ENCODE measurements at regions not wholly inside any gene's neighbourhood (a gene's known extent, or its start where the extent isn't known, plus 50 kb on each side); places are given as distances from the start of the nearest gene placed in this dataset.

DNA sequence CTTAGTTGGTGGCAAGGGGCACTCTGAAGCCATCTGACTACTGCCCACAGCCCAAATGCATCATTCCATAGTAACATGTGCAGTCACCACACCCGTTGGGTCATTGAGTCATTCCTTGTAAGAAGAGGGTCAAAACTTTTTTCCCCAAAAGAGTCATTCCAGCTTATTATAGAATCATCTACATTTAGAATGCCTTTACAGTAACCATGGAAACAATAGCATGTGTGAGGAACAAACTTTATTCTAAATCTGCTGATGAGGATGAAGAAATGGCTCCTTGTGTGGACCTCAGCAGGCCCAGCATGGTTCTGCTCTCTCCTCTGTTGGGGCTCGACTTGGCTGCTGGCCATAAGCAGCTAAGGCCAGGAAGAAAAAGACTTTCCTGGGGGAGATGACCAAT, 111.2 kb upstream of the PTPRT start:
- no peak overlapping the region for H3K4me3 ChIP-seq (ENCODE audit: low read depth, low read length)
- TF ChIP-seq, protein P1, sequence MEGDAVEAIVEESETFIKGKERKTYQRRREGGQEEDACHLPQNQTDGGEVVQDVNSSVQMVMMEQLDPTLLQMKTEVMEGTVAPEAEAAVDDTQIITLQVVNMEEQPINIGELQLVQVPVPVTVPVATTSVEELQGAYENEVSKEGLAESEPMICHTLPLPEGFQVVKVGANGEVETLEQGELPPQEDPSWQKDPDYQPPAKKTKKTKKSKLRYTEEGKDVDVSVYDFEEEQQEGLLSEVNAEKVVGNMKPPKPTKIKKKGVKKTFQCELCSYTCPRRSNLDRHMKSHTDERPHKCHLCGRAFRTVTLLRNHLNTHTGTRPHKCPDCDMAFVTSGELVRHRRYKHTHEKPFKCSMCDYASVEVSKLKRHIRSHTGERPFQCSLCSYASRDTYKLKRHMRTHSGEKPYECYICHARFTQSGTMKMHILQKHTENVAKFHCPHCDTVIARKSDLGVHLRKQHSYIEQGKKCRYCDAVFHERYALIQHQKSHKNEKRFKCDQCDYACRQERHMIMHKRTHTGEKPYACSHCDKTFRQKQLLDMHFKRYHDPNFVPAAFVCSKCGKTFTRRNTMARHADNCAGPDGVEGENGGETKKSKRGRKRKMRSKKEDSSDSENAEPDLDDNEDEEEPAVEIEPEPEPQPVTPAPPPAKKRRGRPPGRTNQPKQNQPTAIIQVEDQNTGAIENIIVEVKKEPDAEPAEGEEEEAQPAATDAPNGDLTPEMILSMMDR (IDR thresholded peaks at IDR 0.05; ENCODE audit: insufficient read depth, low read length): no peak
- no peak for DNase-seq (ENCODE audit: low read depth)

DNA sequence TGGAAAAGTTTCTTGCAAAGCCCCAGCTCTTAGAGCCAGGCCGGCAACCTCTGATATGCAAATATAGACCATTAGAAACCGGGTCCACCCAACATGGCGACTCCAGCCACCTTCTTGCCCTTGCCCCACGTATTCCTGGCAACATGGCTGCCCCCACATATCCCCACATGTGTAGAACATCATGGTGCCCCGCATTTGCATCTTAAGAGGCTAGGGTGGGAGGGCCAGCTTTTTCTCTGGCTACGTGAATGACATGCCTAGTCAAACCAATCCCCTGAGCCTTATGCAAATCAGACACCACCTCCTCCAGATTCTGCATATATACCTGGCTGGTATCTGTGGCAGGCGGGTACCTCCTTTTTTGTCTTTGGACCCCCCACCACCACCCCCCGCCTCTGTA, 106.1 kb upstream of the PTPRT start:
- no peak overlapping the region for H3K4me3 ChIP-seq (ENCODE audit: low read depth, low read length)
- TF ChIP-seq, protein P1 (IDR thresholded peaks at IDR 0.05; ENCODE audit: insufficient read depth, low read length): no peak
- no peak for DNase-seq (ENCODE audit: low read depth)

DNA sequence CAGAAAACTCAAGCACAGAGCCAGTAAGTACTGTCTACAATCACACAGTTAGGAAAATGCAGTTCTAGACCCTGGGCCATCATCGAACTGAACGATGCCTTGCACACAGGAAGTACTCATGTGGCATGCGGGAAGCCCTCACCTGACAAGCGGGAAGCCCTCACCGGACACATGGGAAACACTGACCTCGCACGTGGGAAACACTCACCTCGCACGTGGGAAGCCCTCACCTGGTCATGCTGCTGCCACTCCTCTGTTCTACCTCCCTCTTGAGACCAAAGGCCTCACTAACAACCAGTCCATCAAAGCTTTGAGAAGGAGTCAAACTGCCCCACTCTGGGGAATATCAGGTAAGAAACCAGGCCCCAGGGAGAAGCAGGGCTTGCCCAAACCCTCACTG, 105.6 kb upstream of the PTPRT start:
- TF ChIP-seq, protein P1 (IDR thresholded peaks at IDR 0.05; ENCODE audit: insufficient read depth, low read length): no peak

DNA sequence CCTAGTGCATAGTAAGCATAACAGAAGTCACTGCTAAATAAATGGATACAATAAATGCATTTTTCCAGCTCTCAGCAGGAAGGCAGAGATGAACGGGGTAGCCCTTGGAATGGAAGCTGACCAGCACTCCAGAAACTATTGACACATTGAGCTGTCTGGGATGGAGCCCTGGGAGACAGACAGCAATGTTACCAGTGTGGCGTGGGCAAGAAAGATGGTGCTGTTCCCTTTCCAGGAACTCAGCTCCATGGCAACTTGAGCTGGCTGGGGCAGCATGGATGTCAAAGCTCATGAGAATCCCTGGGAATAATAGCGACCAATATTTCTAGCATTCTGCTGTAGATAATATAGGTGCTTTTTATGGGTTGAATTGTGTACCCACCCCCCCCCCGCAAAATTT, 104.3 kb upstream of the PTPRT start:
- H3K4me3 ChIP-seq (ENCODE audit: low read depth, low read length): no peak overlapping the region
- no peak for DNase-seq (ENCODE audit: low read depth)
- TF ChIP-seq, protein P1 (IDR thresholded peaks at IDR 0.05; ENCODE audit: insufficient read depth, low read length): no peak

More for the DNA sequence above, 105.6 kb upstream of the PTPRT start:
- no peak overlapping the region for H3K4me3 ChIP-seq (ENCODE audit: low read depth, low read length)
- no peak for DNase-seq (ENCODE audit: low read depth)

DNA sequence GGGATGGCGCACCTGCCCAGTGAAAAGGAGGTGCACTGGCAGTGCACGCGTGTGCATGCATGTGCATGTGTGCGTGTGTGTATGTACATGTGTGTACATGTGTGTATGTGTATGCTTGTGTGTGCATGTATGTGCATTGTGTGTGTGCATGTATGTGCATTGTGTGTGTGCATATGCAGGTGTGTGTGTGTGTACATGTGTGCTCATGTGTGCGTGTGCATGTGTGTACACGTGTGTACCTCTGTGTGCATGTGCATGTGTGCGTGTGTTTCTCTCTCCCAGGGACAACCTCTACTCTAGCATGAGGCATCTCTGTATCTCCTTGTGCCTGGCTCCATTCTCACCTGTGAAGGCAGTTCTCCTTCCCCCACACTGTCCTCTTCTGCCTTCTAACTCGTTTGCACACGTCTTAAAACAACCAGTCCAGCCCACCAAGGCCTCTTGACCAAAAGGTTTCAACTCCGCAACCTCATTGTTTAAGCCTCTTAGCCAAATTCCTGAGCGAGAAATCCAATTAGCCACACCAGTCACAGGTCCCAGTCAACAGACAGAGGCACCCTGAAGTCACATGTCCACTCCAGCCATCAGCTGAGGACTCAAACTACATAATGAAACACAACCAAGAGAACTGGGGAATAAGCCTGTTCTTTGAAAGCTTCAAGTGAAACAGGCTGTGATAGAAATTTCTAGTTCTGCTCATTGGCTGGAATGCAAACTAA, 103.5 kb upstream of the PTPRT start:
- DNase-seq (ENCODE audit: low read depth): no peak
- TF ChIP-seq, protein P1 (IDR thresholded peaks at IDR 0.05; ENCODE audit: insufficient read depth, low read length): no peak
- no peak overlapping the region for H3K4me3 ChIP-seq (ENCODE audit: low read depth, low read length)

DNA sequence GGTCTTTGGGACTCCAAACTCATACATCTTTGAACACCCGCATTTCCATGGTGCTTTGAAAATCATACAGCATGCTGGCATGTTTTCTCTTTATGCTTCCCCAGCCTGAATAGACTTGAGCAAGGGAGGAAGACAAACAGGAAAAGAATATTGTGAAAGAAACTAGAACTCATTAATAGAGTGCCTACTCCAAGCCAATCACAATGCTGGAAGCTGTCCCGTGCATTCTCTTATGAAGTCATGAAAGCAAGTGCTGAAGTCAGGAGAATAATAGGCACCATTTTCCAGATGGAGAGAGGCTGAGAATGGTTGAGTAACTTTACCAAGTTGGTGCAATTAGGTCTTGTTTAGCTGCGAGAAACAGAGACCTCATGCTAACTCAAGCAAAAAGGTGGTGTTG, 102.5 kb upstream of the PTPRT start:
- H3K4me3 ChIP-seq (ENCODE audit: low read depth, low read length): no peak overlapping the region
- TF ChIP-seq, protein P1 (IDR thresholded peaks at IDR 0.05; ENCODE audit: insufficient read depth, low read length): no peak
- no peak for DNase-seq (ENCODE audit: low read depth)

DNA sequence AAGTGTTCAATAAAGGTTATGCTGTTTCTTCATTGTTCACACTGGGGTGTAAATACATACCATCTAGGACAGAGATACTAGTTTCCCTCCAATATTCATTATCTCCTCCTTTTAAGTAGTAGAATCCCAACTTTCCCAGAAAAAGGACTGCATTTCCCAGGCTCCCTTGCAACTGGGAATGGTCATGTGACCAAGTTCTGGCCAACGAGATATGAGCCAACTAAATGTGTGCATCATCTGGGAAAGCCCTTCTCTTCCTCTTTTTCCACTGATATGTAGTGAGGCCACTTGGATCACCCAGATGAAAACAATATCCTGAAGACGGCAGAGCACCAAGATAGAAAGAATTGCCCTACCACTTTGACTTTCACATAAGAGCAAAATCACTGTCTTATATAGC, 97.9 kb upstream of the PTPRT start:
- DNase-seq (ENCODE audit: low read depth): no peak
- TF ChIP-seq, protein P1 (IDR thresholded peaks at IDR 0.05; ENCODE audit: insufficient read depth, low read length): no peak
- no peak overlapping the region for H3K4me3 ChIP-seq (ENCODE audit: low read depth, low read length)
